Tibial nerve (tissue), 4 donors: ENCODE measurements at regions not wholly inside any gene's neighbourhood (a gene's known extent, or its start where the extent isn't known, plus 50 kb on each side); places are given as distances from the start of the nearest gene placed in this dataset.
A peak's percentile ranks its signal among the peaks of the same experiment; 100 is the strongest.

ENCODE experiments used
- DNase-seq, 2 donors: peaks; one replicate each; pipeline ENCODE4 v3.0.0-alpha.2; 2019; ENCODE audit warnings: low spot score in 2 of 2
- H3K27ac ChIP-seq, 4 donors: fragments of 200-600 bp; sonication (generic) in 3 of 4; one replicate each; pipeline ENCODE4 v1.5.1; 2017 to 2019; ENCODE audit warnings: mild to moderate bottlenecking in 1 of 4
- H3K27me3 ChIP-seq, 2 donors: fragments of 200-600 bp; sonication (generic) in 1 of 2; one replicate each; pipeline versions ENCODE4 v1.5.1 to v1.6.0; 2017 to 2019
- H3K36me3 ChIP-seq, 3 donors: fragments of 200-600 bp; sonication (generic); one replicate each; pipeline ENCODE4 v1.5.1; 2018 to 2019
- H3K4me1 ChIP-seq, 4 donors: fragments of 200-600 bp; sonication (generic) in 3 of 4; one replicate each; pipeline ENCODE4 v1.5.1; 2017 to 2019
- H3K4me3 ChIP-seq, 4 donors: fragments of 200-600 bp; sonication (generic) in 3 of 4; one replicate each; pipeline ENCODE4 v1.5.1; 2017 to 2019; ENCODE audit warnings: mild to moderate bottlenecking in 1 of 4, moderate library complexity in 1 of 4
- H3K9me3 ChIP-seq, 4 donors: fragments of 200-600 bp; sonication (generic) in 3 of 4; one replicate each; pipeline ENCODE4 v1.5.1; 2017 to 2019
- EP300 ChIP-seq, 2 donors: sonication (generic); formaldehyde crosslinking; IDR thresholded peaks; one replicate each; pipeline ENCODE4 v1.6.1; 2017; ENCODE audit warnings: antibody characterized with exemption in 2 of 2, mild to moderate bottlenecking in 1 of 2
- POLR2A ChIP-seq, 2 donors: fragments of 450-650 bp; IDR thresholded peaks; one replicate each; pipeline ENCODE4 v1.6.1; 2017; ENCODE audit warnings: antibody characterized with exemption in 2 of 2, mild to moderate bottlenecking in 2 of 2, moderate library complexity in 2 of 2
- WGBS, 2 donors: methylation state at CpG; one replicate each; pipeline ENCODE4 v1.1.5; 2018; 5-methylcytosine and 5-hydroxymethylcytosine counted together
- TF ChIP-seq, protein P1 (sequence below), 5 experiments: fragments of 200-600 bp in 3 of 5; fragments of 450-650 bp in 2 of 5; sonication (generic) in 3 of 5; IDR thresholded peaks; one replicate each; pipeline ENCODE4 v1.5.1; 2016 to 2019; ENCODE audit warnings: antibody characterized with exemption in 5 of 5, mild to moderate bottlenecking in 3 of 5, moderate library complexity in 2 of 5

DNA sequence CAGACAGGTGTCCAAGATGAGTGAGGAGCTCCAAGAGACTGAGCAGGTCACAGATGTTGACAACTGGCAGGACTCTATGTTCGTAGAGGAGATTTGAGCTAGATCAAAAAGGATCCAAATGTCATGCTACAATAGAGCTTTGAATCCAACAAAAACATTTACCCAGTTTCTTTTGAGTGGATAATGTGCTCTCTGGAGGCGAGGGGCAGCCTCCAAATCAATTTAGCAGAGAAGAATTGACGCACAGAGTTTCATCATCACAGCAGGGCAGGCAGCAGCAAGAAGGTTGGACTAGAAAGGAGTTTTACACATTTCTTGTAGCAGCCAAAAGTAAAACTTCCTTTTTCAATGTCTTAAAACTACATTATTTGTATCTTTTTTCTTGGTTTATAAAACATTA lies 653.0 kb downstream of the RNF144A start:
- Histone ChIP-seq H3K27me3 (no peaks in the 10 kb centered on the region), H3K4me3 (no peak overlapping the region), H3K9me3 (no peaks in the 10 kb centered on the region), H3K4me1 (peaks cover 0 to 31% (median 3%) of the 10 kb centered on the region in 4 donors), H3K27ac (no peak overlapping the region), H3K36me3 (no peaks in the 10 kb centered on the region)
- 31 to 57% methylated on average over 3 of the region's 3 CpGs for WGBS, 2 donors
- TF ChIP-seq EP300 (IDR thresholded peaks at IDR 0.05) (no peak), POLR2A (IDR thresholded peaks at IDR 0.05) (no peak)
- TF ChIP-seq, protein P1, sequence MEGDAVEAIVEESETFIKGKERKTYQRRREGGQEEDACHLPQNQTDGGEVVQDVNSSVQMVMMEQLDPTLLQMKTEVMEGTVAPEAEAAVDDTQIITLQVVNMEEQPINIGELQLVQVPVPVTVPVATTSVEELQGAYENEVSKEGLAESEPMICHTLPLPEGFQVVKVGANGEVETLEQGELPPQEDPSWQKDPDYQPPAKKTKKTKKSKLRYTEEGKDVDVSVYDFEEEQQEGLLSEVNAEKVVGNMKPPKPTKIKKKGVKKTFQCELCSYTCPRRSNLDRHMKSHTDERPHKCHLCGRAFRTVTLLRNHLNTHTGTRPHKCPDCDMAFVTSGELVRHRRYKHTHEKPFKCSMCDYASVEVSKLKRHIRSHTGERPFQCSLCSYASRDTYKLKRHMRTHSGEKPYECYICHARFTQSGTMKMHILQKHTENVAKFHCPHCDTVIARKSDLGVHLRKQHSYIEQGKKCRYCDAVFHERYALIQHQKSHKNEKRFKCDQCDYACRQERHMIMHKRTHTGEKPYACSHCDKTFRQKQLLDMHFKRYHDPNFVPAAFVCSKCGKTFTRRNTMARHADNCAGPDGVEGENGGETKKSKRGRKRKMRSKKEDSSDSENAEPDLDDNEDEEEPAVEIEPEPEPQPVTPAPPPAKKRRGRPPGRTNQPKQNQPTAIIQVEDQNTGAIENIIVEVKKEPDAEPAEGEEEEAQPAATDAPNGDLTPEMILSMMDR (IDR thresholded peaks at IDR 0.05), result no peak
- DNase-seq, result no peak

DNA sequence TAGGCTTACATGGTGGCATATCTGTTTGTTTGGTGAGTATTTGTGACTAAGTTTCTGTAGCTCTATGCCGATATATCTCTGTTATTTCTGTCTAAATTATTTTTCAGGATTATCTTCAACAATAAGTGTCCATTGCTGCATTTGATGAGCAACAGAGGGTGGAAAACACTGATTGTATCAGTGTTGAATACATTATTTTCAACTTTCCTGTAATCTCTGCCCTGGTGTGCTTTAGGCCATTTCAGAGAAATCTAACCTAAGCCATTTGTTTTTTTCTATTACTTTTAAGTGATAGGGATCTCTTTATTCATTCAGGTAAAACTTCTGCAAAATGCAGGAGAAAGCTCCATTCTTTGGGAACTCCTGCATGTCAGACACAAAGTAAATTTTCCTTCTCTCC lies 654.5 kb downstream of the RNF144A start:
- H3K4me3 ChIP-seq, result no peak overlapping the region
- H3K9me3 ChIP-seq, result no peaks in the 10 kb centered on the region
- TF ChIP-seq EP300 (IDR thresholded peaks at IDR 0.05) (no peak), POLR2A (IDR thresholded peaks at IDR 0.05) (no peak)
- TF ChIP-seq, protein P1 (IDR thresholded peaks at IDR 0.05), result no peak
- no peaks in the 10 kb centered on the region for H3K36me3 ChIP-seq
- H3K27ac ChIP-seq, result no peak overlapping the region
- peaks cover 0 to 31% (median 3%) of the 10 kb centered on the region in 4 donors for H3K4me1 ChIP-seq
- WGBS, 2 donors, result 94 to 100% methylated on average over 1 of the region's 1 CpG
- H3K27me3 ChIP-seq, result no peaks in the 10 kb centered on the region
- DNase-seq, result no peak

DNA sequence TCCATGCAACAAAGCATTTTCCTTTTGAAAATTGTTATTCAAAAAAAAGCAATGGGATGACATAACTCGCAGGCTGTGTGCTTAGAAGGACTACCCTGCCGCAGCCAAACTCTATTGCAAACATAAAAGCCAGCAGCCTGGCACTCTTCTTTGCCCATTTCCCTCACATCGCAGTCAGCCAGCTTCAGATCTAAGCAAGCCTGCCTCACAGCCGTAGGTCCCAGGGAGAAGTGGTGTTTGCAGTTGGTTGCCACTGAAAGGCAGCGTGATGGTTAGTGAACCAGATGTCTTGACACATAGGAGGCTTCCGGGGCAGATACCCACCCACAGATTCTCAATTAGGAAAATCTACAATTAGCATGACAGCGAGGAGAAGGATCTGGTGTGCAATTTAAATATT lies 655.2 kb downstream of the RNF144A start:
- Histone ChIP-seq H3K9me3 (peaks cover 0 to 3% (median under 1%) of the 10 kb centered on the region in 4 donors), H3K4me1 (peaks cover 0 to 31% (median 3%) of the 10 kb centered on the region in 4 donors), H3K4me3 (no peak overlapping the region), H3K27me3 (no peaks in the 10 kb centered on the region), H3K36me3 (no peaks in the 10 kb centered on the region), H3K27ac (peak overlapping the region in 1 of 4 donors; percentile 44)
- DNase-seq, result no peak
- WGBS, 2 donors, result 65 to 68% methylated on average over 7 of the region's 7 CpGs
- TF ChIP-seq EP300 (IDR thresholded peaks at IDR 0.05) (no peak), POLR2A (IDR thresholded peaks at IDR 0.05) (no peak)
- TF ChIP-seq, protein P1 (IDR thresholded peaks at IDR 0.05), result no peak

GRCh38 chr2:7573166-7573825 lies 656.1 kb downstream of the RNF144A start:
- H3K9me3 ChIP-seq, result peaks cover 0 to 11% (median 4%) of the 10 kb centered on the region in 4 donors
- H3K36me3 ChIP-seq, result no peaks in the 10 kb centered on the region
- no peak for DNase-seq
- WGBS, 2 donors, result 38 to 43% methylated on average over 6 of the region's 6 CpGs
- H3K4me1 ChIP-seq, result peaks cover 0 to 31% (median 3%) of the 10 kb centered on the region in 4 donors
- H3K27me3 ChIP-seq, result no peaks in the 10 kb centered on the region
- H3K4me3 ChIP-seq, result no peak overlapping the region
- no peak for TF ChIP-seq POLR2A (IDR thresholded peaks at IDR 0.05)
- TF ChIP-seq, protein P1 (IDR thresholded peaks at IDR 0.05), result no peak
- no peak for TF ChIP-seq EP300 (IDR thresholded peaks at IDR 0.05)
- peak overlapping the region in 2 of 4 donors; percentile 2 to 44 for H3K27ac ChIP-seq

GRCh38 chr2:7574385-7574784 lies 657.2 kb downstream of the RNF144A start:
- TF ChIP-seq, protein P1 (IDR thresholded peaks at IDR 0.05), result no peak
- no peak for TF ChIP-seq EP300 (IDR thresholded peaks at IDR 0.05)
- TF ChIP-seq POLR2A (IDR thresholded peaks at IDR 0.05), result no peak
- Histone ChIP-seq H3K27me3 (no peaks in the 10 kb centered on the region), H3K27ac (no peak overlapping the region), H3K9me3 (peaks cover 0 to 19% (median 8%) of the 10 kb centered on the region in 4 donors), H3K4me3 (no peak overlapping the region), H3K4me1 (peaks cover 0 to 31% (median 3%) of the 10 kb centered on the region in 4 donors), H3K36me3 (no peaks in the 10 kb centered on the region)
- WGBS, 2 donors, result 72% methylated on average over 4 of the region's 4 CpGs
- no peak for DNase-seq
